ENCODE measurements at regions not wholly inside any gene's neighbourhood (a gene's known extent, or its start where the extent isn't known, plus 50 kb on each side); places are given as distances from the start of the nearest gene placed in this dataset.
"Not testable (repeated sequence)": the region's sequence is repeated elsewhere in the genome, so short reads cannot be mapped to it uniquely, and the experiment has no call there.

GRCh38 chr6:81962198-81962597 lies 209.7 kb upstream of the TENT5A start:
- no peak for DNase-seq

DNA sequence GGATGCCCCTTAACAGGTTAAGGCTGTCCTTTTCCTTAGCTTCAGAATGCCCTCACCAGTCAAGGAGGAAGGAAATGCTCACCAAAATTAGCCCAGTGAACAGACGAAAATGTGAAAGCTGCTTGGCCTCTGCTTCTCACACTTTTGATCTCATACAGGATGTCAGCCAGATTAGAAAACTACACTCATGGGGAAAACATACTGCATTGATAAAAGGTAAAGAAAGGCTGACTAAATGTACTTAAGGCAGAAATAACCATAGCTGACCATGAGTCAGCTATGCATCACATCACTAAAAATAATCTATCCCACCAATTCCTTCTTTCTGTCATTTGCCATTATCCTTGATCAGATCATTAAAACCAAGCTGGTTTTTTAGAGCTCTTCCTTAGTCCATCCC lies 198.4 kb upstream of the TENT5A start:
- DNase-seq: no peak

GRCh38 chr6:81948861-81949260 lies 196.4 kb upstream of the TENT5A start:
- no peak for DNase-seq

GRCh38 chr6:81948196-81948595 lies 195.7 kb upstream of the TENT5A start:
- DNase-seq: not testable (repeated sequence)

GRCh38 chr6:81944661-81945060 lies 192.2 kb upstream of the TENT5A start:
- DNase-seq: no peak

DNA sequence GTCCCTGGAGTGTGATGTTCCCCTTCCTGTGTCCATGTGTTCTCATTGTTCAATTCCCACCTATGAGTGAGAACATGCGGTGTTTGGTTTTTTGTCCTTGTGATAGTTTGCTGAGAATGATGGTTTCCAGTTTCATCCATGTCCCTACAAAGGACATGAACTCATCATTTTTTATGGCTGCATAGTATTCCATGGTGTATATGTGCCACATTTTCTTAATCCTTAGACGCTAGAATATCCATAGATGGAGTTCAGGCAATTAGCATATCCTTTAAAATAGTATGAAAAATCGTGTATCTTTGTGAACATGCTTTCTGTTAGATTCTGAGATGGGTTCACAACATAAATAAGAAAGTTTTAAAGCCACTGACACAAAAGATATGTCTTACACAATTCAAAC lies 190.4 kb upstream of the TENT5A start:
- DNase-seq: not testable (repeated sequence)

GRCh38 chr6:81942067-81942370 lies 189.5 kb upstream of the TENT5A start:
- no peak for DNase-seq

- DNase-seq: no peak
These were observed 188.0 kb upstream of the TENT5A start for GRCh38 chr6:81940451-81940985.

- DNase-seq: no peak
These were observed 187.3 kb upstream of the TENT5A start for GRCh38 chr6:81939766-81940165.

GRCh38 chr6:81938991-81939732 lies 186.7 kb upstream of the TENT5A start:
- DNase-seq: no peak

DNA sequence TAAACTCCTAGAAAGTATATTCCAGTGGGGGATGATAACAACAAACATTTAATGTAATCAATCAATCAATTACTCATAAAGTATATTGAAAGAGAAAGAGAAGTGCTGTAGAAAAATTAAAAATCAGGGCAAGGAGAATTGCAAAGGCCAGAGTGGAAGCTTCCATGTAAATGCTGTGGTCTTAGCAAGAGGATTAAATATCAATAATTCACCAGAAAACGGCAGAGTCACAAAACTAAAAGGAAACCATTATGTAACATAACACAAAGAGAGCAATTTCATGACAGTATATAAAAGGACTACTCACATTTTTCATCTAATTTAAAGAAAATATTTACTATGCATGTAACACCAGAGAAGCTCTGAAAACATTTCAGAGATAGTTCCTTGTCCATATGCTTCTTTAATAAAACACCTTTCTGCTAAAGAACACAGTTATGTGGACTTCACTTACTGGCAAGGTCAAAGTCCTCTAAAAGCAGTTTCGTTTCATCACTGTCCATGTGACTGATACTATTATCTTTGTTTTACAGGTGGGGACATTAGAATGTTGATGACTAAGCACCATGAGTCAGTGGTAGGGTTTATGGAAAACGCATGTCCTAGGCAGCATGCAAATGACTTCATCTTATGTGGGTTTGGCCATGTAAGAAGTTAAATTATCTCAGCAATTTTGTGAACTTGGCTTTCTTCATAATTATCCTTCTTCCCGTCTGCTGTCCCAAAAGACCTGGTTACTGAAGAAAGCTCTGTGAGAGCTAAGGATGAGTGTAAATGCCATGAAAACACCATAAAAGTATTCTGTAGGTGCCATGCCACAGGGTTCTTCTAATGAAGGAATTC lies 185.8 kb upstream of the TENT5A start:
- no peak for DNase-seq

DNA sequence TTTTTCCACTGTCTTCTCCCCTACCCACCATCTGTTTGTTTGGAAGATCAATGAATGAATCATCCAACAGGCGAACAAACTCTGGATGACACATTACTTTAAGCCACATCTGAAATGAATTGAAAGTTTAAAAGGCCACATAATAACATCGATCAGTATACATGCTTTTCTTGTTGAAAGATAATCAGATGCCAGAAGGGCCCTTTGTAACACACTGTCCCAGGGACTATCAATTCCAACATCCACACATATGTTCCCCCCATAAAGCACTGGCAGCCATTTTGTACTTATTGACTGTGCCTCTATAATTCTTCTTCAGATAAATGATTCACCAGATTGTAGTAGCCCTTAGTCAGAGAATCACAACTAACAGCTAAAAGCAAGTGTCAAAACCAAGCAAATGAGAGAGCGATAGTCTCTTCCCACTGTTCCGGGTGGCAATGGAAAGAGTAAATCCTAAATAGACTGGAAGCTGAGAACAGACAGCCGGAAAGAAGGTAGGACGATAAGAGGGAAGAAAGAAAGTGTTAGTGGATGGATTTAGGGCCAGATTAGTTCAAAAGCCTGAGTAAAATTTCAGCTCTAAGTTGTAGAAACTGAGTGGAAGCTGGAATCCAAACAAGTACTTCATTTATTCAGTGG lies 184.9 kb upstream of the TENT5A start:
- no peak for DNase-seq

- no peak for DNase-seq
These were observed 182.5 kb upstream of the TENT5A start for GRCh38 chr6:81934936-81935335.

DNA sequence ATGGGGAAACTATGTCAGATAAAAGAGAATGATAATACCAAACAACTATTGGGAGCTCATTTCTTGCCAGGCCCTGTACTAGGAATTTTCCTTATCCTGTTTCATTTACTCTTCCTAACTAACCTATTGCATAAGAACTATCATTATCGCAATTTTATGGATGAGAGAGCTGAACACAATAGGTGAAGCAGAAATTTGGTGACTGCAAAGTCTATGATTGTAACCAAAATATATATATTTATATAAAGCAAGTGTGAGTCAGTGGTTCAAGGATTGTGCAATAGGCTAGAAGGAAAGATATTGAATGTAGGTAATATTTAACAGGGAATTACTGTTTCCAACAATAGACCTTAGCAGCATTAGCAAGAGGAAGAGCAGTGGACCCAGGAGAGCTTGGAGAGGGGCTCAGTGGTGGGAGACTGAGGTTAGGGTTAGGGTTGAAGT lies 181.1 kb upstream of the TENT5A start:
- no peak for DNase-seq

DNA sequence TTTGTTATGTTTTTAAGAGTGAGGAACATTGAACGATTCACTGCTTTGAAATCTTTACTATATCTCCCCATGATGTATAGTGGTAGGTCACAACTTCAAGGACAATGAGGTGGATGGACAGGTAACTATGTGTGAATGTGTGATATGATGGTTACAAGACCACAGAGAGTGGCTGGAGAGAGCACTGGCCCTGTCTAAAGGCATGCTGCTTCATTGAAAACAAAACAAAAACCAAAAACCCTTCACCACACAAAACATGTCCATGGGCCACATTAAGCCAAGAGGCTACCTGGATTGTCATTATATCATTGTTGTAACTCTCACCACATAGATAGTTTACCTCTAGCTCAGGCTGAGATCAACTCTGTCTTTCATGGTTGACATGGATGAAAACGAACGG lies 180.6 kb upstream of the TENT5A start:
- no peak for DNase-seq

DNA sequence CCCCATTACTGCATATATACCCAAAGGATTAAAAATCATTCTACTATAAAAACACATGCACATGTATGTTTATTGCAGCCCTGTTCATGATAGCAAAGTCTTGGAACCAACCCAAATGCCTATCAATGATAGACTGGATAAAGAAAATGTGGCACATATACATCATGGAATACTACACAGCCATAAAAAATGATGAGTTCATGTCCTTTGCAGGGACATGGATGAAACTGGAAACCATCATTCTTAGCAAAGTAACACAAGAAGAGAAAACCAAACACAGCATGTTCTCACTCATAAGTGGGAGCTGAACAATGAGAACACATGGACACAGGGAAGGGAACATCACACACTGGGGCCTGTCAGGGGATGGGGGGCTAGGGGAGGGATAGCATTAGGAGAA lies 180.0 kb upstream of the TENT5A start:
- DNase-seq: not testable (repeated sequence)

DNA sequence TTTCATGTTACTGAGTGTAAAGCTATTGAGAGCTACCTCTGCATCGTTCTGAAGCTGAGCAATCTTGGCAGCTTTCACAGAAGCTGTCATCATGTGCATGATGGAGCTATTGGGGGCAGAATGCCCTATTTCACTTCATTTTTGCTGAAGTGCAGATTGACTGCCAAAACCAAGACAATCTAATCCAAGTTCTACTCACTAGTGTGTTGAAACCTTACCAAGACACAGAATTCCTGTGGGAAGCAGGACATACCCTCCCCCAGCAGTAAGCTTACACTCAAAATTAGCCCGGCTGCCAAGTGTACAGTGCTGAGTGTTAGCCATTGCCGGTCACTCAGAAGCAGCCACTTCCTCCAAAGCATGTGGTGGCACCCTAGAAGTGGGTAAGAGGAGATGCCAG lies 177.3 kb upstream of the TENT5A start:
- DNase-seq: no peak

DNA sequence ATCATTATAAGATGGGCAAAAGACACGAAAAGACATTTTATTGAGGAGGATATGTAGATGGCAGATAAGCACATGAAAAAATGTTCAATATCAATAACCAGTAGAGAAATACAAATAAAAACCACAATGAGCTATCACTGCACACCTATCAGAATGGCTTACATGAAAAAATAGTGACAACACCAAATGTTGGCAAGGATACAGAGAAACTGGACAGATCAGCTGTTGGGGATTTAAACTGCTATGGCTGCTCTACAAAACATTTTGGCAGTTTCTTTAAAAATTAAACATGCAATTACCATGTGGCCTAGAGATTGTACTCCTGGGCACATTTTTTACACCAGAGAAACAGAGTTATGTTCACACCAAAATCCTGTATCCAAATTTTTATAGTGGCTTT lies 172.7 kb upstream of the TENT5A start:
- DNase-seq: no peak

DNA sequence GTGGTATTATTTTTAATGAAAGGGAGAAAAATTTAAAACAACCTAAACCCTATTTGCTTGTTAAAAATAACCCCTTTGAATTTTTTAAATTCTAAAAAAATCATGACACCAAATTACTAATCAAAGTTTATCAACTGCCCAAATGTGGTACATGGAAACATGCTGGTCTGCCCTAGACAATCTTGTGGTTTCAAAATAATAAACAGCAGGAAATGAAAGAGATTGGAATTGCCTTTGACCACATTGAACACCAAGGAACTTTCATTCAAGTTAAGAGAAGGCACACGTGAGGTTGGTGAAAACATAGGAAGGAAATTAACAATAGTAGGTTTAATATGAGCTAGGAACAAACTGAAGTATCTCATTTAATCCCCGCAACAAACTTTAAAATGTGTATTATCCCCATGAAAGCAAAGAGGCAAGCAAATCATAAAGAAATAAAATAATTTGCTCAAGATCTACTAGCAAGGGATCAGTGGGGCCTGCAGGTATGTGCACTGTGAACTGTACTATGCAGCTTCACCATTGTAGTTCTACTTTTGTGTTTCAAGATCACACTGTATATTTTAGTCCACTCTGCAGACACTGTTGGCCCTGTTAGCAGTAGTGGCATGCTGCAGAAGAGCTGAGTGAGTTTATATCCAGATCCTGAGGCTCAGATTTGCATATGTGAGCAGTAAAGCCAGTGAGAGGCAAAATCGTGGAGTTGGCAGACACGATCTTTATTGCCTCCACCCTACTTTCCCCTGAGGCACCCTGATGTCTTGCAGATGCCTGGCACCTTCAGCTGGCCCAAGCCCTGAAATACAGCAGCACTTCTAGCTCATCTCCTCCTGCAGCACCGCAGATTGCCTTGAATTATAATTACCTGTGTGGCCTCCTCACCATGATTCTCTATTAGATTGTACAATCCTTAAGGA lies 157.8 kb upstream of the TENT5A start:
- DNase-seq: no peak

DNA sequence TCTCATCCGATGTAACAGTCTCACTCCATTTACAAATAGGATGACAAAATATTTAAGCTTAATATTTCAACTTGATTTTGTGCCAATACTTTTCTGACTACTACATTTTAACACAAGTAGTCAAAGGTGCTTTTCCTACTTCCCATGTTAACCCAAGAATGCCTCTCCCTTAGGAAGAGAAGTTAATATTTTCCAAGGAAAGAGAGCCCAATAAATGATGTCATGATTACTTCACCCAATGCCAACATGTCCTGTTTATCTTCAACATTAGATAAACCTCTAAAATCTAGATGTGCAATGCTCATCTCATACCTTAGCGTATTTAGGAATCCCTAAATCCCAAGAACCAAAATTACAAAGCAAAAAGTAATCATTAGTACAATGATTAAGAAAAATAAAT lies 156.7 kb upstream of the TENT5A start:
- DNase-seq: no peak

- no peak for DNase-seq
These were observed 154.3 kb upstream of the TENT5A start for GRCh38 chr6:81906709-81907204.

GRCh38 chr6:81906041-81906440 lies 153.6 kb upstream of the TENT5A start:
- DNase-seq: no peak

Measured in hindlimb muscle (tissue), 1 donor.